H1 (cell line): ENCODE measurements at regions not wholly inside any gene's neighbourhood (a gene's known extent, or its start where the extent isn't known, plus 50 kb on each side); places are given as distances from the start of the nearest gene placed in this dataset.

Source experiments
- BACH1 ChIP-seq: IDR thresholded peaks from 2 replicates; pipeline ENCODE4 v1.6.1; 2012; ENCODE audit warnings: low read length, improper control_type of control experiment
- CHD7 ChIP-seq: fragments of 300-600 bp; sonication (generic); IDR thresholded peaks from 2 replicates; pipeline ENCODE4 v1.7.1; 2012; ENCODE audit warnings: low read length, moderate library complexity, mild to moderate bottlenecking, inconsistent platforms; ENCODE audit not compliant: insufficient replicate concordance
- HDAC6 ChIP-seq: IDR thresholded peaks from one replicate; pipeline ENCODE4 v1.7.1; 2012; ENCODE audit warnings: low read depth, mild to moderate bottlenecking, inconsistent platforms, low read length, moderate library complexity
- JUND ChIP-seq: IDR thresholded peaks from 2 replicates; pipeline ENCODE4 v1.6.1; 2011; ENCODE audit warnings: mild to moderate bottlenecking, improper control_type of control experiment, low read length
- POLR2A ChIP-seq, 2 experiments: IDR thresholded peaks; 1 replicate in 1 of 2; 2 replicates in 1 of 2; pipeline ENCODE4 v1.6.1; 2011; ENCODE audit warnings: low read depth in 2 of 2, low read length in 2 of 2, mild to moderate bottlenecking in 2 of 2; ENCODE audit errors: control extremely low read depth in 1 of 2
- TBP ChIP-seq: IDR thresholded peaks from 2 replicates; pipeline ENCODE4 v1.6.1; 2011; ENCODE audit warnings: low read depth, low read length, improper control_type of control experiment
- USF2 ChIP-seq: IDR thresholded peaks from 2 replicates; pipeline ENCODE4 v1.6.1; 2011; ENCODE audit warnings: low read length, improper control_type of control experiment
- YY1 ChIP-seq: IDR thresholded peaks from 2 replicates; pipeline ENCODE4 v1.6.1; 2011; ENCODE audit warnings: low read depth, mild to moderate bottlenecking, low read length

GRCh38 chr10:69734797-69735468 lies 66.8 kb upstream of the COL13A1 start (continued):
- TF ChIP-seq CHD7 (no peak), HDAC6 (no peak), POLR2A (IDR thresholded peaks at IDR 0.05; ENCODE audit: control extremely low read depth in 1 of 2, low read depth in 2 of 2, low read length in 2 of 2) (no peak), JUND (no peak), TBP (no peak), YY1 (no peak), USF2 (no peak), BACH1 (no peak)
